ENCODE measurements at regions not wholly inside any gene's neighbourhood (a gene's known extent, or its start where the extent isn't known, plus 50 kb on each side); places are given as distances from the start of the nearest gene placed in this dataset.

DNA sequence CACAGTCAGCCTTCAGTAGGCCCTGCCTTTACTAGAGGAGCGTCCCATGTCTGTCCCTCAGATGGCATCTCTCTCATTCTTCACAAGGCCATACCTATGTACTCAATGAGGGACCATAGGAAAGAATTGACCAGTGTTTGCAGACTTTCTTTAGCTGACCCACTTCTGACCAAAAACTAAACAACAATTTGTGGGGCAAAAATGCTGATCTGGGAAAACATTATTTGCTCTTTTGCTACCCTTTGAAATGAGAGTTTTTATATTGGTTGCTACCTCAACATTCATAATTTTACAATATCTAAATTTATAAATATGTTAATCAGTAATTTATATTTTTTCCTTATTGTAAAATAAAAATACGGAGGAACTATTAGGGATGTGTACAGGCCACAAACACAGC lies 539.4 kb upstream of the GJE1 start:
- FAIRE-seq = no peak
- no peak for DNase-seq (ENCODE audit: insufficient read length, low spot score)

DNA sequence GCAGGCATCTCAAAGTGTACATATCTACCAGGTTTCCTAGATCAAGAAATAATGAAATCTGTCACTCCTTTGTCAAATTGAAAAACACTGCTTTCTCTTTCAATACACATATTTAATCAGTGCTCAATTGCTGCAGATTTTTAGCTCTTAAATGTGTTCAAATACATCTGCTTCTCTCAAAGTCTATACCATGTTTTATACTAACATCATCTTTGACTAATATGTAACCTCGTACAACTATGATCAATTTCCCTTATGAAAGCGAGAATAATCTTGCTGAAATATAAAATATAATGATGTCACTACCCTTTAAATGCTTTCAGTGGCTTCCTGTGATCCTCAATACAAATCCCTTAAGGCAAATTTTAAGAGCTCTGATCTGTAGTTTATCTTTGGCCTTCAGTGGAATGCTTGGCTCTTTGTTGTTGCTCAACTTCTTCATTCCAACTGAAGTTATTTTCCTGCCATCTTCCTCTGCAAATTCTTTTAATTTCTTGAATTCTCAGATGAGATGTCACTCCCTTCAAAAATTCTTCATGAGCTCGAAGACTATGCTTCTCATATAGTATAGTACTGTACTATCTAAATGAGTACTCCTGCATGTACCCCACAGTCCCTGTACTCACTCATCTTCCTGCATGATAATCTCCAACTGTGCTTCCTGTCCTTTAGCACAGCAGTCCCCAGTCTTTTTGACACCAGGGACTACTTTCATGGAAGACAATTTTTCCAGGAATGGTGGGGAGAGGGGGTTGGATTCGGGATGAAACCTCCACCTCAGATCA lies 545.1 kb upstream of the GJE1 start:
- FAIRE-seq = no peak
- DNase-seq (ENCODE audit: insufficient read length, low spot score) = no peak

DNA sequence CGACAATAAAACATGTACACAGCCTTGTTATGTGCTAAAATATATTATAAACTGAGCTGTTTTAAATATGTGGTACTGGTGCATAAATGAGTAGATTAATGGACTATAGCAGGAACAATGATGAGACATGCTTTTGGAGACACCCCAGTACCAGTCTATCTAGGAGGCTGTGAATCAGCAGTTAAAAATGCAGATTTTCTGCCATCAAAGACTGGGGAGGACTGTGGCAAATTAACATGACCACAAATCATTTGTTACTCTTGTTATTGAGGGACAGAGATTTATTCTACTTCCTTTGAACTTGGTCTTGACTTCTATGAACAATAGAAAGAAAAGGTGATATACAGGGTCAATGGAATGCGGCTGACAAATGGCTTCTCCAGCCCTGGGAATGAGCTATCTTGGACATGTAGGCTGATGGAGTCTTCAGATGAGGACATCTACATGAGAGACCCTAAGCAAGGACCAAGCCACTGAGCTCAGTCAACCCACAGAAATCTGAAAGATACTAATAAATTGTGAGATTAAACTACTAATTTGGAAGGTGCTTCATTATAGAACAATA lies 551.7 kb upstream of the GJE1 start:
- FAIRE-seq = no peak
- DNase-seq (ENCODE audit: insufficient read length, low spot score) = no peak

DNA sequence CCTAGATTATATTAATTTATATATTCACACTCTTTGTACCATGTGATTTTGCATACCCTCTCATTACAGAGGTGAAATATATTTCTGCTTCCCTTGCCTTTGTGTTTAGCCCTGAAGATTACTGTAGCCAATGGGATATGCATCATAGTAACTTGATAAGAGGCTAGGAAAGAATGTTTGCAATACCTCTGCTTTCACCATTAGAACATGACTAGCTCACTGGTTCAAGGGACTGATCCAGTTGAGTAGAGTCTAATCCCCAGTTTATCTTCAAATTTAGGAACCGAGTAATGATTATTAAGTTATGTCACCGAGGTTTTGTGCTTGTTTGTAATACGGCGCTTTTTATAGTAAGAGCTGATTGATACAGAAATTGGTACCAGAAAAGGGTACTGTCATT lies 552.6 kb upstream of the GJE1 start:
- no peak for FAIRE-seq

DNA sequence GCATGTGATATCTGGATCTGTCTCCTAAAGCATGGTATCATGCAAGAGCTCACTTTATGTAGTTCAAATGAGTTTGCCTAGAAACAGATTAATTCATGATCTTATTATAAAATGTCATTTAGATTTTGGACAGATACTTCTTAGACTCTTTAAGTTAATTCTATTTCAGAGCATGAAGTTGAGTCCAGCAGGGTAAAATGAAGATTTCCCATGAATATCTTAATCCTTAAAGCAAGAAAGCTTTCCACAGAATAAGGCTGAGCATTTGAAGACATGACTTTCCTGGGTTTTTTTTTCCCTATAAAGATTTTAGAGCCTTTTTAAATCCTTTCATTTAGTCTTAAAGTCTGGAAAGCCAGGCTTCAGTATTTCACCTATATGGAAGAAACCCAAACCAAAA lies 556.0 kb upstream of the GJE1 start:
- no peak for DNase-seq (ENCODE audit: insufficient read length, low spot score)
- FAIRE-seq = no peak

More for the DNA sequence above, 552.6 kb upstream of the GJE1 start:
- no peak for DNase-seq (ENCODE audit: insufficient read length, low spot score)

DNA sequence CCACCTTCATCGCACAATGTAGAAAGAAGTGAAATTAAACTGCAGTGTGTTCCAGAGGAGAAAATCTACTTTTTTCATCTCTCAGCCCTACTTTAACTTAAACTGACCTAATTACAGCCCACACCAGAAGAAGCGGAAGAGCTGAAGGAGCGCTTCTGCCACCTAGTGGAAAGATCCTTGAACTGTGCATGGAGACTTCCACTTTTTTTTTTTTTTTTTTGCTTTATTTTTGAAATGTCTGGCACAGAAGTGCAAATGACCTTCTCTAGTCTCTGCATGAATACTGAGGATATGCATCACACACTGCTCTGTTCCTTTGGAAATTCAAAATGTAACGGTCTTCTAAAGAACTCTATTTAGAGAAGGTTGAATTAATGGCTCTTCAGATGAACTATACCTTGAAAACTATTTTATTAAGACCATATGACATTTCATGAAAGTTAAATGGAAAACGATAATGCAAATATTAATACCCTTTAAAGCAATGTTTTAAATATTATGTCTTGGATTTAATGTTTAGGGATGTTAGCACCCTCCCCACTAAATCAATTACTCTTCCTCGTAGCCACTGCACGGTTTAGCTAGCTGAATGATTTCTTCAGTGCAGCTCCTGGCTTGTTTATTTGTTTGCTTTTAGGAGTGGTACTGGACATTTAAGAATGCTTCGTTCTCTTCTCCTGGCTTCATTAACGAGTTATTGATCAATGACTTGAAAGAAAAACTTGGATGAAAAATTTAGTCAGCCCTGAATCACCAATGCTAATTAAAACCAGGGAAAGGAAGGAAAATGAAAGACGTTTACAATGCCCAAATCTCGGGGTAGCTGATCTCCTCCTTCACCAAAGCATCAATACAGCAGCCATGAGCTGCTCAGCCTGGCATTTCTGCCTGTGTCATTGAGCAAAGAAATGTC lies 569.6 kb upstream of the GJE1 start:
- DNase-seq (ENCODE audit: insufficient read length, low spot score) = peak; percentile 17
- no peak for FAIRE-seq

DNA sequence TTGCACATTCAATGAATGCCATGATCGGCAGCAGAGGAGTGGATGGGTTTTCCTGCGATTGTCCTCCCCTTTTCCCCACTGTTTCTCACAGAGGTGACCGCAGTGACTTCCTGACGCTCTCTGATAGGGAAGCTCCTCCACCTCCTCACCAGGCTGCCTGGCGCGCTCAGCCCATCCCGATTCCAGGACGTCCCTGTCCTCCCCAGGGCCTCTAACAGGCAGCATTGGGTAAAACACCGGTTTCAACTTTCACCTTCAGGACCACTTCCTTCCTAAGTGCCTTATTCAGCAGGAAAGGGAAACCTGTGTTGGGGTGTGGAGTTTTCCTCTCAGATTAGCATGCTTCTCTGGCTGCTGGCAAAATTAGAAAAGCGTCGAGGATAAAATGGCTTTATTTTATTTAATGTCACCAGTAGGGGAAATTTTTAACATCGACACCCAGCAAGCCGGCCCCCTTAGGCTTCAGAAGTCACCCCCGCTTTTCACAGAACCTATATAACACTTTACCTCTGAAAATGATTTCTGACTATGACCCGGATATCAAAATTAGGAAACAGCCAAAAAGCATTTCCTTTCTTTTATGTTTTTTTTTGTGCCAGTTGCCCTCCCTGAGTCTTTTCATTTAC lies 570.4 kb upstream of the GJE1 start:
- DNase-seq (ENCODE audit: insufficient read length, low spot score) (no peak), FAIRE-seq (peak; percentile 76)

DNA sequence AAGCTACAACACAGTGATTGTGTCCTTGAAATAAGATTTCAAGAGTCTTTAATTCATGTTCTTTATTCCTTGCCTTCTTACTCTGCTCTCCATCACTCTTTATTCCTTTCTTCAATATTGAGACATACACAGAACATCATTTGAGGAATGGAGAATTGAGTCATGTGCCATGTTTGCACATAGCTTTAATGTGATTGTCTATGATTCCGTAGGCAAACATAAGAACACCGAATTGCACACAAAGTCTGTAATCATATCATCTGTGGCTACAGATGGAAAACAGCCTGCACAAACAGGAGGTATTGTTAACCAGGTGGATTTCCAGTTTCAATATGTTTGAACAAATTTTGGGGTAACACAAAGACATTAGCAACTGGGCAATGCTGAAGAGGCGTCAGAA lies 571.6 kb upstream of the GJE1 start:
- FAIRE-seq (no peak), DNase-seq (ENCODE audit: insufficient read length, low spot score) (no peak)

DNA sequence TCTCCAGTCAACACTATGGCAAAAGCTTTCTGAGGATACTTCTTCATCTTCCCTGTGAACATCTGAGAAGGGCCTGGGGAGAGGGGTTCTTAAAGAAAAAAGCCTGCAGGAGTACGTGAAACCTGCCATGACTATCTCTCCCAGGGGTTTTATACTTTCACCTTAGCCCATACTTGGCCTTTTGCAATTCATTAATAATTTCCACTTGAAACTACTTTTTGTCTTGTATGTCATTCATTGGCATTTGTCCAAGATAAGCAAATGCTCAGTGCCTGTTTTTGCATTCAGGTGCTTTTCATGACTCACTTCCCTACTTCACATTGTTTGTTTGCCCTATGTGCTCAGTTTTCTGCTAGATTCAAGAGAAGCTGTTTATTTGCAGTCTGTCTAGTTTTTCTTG lies 580.3 kb upstream of the GJE1 start:
- peak; percentile 84 for FAIRE-seq
- DNase-seq (ENCODE audit: insufficient read length, low spot score) = no peak

DNA sequence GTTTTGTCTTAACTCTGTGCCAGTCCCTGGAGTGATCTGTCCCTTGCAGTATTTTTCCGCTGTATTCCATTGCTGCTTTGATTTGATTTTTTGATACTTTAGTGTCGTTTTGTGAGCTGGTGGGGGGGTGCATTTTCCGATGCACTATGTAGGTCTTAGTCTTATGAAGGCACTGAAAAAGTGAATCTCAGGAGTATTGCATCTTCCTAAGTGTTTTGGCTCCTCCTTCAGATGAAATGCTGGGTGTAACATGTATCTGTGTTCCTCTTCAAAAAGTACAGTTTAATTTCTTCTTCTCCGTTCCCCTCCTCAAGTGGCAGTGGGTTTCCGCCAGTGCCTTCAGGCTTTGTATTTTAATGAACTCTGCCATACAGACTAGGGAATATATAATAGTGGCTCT lies 580.7 kb upstream of the GJE1 start:
- DNase-seq (ENCODE audit: insufficient read length, low spot score) = no peak
- FAIRE-seq = no peak

DNA sequence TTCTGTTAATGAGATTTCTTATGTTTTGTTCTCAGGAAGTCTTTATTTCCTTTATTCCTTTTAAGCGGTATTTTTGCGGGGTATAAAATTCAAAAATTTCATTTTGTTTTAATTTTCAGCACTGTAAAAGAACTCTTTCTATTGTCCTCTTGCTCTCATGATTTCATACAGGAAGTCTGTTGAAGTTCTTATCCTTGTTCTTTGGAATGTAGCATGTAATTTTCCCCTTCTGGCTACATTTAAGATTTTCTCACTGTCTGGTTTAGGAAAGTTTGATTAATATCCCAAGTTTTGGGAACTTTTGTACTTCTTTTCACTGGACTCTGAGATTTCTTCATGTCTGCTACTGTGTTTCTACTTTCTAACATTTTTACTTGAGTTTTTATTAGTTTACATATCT lies 581.4 kb upstream of the GJE1 start:
- no peak for FAIRE-seq
- no peak for DNase-seq (ENCODE audit: insufficient read length, low spot score)

DNA sequence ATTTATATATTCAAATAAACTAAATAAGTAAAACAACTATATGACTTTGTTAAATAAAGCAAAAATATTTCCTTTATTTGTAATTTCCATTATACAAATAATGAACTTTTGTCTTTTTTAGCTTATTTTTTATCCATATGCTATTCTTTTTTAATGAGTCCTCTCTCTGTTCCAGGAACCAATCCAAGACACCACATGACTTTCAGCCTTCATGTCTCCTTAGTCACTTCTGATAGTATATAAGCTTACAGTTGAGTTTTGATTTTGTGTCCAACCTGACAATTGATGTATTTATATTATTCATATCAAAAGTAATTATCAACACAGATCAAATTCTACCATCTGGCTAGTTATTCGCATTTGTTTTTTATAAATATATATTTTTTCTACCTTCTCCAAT lies 582.3 kb upstream of the GJE1 start:
- no peak for DNase-seq (ENCODE audit: insufficient read length, low spot score)
- no peak for FAIRE-seq

DNA sequence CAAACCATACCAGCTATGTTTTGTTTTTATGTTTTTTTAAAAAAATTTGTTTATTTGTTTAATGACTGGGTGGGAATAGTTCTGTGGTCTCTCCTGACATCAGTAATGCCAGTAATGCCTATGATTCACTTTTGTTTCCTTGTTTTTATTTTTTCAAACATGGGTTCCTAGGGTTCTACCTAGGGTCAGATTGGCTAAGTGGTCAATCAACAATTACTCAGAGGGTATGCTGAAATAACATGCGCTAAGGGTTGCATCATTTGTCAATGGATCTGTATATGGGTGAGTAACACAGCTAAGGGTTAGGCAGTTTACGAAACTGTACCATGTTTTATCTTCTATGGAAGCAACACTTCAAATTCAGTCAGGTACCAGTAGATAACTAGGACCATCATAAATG lies 583.8 kb upstream of the GJE1 start:
- DNase-seq (ENCODE audit: insufficient read length, low spot score) (no peak), FAIRE-seq (no peak)

DNA sequence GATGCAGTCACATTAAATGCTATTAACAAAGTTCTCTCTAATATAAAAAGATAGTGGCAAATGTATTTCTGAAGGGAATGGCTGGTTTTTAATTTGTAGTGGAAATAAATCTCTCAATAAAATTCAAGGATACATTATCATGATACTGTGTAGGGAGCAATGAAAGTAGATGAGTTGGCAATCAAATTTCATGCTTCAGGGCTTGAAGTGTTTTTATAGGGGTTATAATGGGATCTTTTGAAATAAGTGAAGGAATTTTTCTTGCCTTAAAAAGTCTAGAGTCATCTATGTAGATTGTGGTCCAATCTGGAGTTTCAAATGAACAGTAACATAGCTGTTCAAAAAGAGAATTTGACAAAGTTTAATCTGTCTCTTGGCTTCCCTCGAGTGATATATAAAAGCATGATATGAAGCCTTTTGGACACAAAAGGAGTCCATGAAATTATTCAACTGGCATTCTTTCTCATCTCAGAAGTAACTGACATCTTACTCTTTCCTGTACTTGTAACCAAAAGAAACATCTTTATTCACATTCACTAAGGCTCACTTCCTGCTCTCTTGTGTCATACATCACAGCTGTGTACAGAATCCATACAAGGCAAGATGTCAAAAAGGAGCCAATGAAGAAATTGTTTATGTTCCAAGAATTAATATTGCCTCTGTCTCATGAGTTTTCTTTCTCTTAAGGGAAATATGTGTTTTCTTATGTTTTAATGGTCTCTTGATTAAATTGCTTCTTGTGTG lies 591.0 kb upstream of the GJE1 start:
- no peak for FAIRE-seq
- DNase-seq (ENCODE audit: insufficient read length, low spot score) = no peak

DNA sequence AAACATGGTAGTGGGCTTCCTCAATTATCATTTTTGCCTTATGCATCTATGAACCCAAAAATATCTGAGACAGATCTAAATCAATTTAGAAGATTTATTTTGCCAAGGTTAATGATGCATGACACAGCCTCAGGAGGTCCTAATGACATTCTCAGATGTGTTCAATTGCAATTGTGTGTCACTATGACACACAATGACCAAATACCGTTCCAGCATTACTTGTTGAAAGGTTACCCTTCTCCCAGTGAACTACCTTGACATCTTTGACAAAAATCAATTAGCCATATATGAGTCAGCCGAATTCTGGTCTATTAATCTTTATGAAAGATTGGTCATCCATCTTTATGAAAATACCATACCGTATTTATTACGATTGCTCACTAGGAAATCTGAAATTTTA lies 592.5 kb upstream of the GJE1 start:
- no peak for DNase-seq (ENCODE audit: insufficient read length, low spot score)
- FAIRE-seq = no peak

DNA sequence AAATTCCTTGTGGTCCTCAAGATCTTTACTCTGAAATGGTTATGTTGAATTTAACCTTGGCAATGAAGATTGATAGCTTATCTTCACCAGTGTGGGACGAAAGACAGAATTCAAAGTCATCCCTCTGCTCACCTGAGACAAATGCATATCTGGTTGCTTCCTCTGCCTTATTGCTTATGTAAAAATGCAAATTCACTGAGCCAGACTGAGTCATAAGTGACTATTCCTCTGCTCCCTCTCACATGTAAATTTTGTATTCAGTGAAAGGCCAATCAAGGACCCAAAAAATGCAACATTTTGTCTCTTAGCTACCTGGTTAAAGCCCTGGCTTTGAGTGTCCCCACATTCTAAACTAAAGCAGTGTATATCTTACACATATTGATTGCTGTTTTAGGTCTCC lies 593.1 kb upstream of the GJE1 start:
- DNase-seq (ENCODE audit: insufficient read length, low spot score) (no peak), FAIRE-seq (no peak)

DNA sequence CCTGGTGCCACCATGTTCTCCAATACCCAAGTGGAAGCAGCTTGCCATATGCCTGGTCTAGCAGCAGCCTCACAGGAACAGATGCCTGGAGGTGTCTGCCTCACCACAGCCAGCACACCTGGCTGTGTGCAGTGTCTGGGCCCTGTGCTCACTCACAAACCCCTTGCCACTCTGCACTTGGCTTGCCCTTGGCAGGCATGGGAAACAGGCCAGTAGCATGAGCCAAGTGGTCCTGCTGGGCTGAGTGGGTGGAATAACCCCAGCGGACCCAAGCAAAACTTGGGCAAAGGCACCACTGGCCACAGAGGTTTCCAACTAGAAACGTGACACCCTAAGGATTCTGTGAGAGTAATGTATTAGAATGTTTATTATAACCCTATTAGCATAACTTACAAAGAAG lies 600.5 kb upstream of the GJE1 start:
- no peak for DNase-seq (ENCODE audit: insufficient read length, low spot score)

DNA sequence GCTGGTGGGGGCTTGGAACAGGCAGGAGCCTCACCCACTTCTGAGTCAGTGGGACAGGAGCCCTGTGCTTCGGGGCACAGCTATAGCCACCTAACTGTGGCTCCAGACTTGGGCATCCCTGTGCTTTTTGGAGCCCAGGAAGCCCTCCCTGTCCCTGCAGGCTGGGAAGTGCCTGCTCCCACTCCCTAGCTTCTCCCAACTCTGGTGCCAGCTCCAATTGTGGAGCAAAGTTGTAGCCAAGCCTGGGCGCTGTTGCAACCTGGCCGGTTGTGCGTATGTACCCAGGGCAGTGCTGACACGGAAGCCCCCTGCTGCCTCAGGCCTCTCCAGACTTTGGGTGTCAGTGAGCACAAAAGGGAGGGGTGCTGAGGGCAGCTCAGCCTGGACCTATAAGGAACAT lies 601.7 kb upstream of the GJE1 start:
- DNase-seq (ENCODE audit: insufficient read length, low spot score) = no peak
- no peak for FAIRE-seq

More for the DNA sequence above, 600.5 kb upstream of the GJE1 start:
- no peak for FAIRE-seq

DNA sequence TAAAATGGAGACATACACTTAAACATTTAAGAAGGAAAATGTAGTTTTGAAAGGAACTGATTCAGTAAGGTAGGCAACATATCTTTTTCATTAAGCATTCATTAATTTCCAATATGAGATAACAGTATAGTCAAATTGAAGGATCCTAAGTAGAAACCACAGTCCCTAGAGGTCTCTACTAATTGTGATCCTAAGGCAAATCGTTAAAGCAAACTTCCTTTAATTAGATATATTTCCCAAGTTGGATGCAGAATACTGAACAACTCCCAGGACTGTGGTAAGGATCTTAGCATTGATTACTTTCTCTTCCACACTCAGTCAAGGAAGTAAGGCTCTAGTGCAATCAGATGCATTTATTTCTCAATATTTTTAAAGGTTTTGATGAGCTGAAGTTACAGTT lies 604.1 kb upstream of the GJE1 start:
- FAIRE-seq = no peak
- no peak for DNase-seq (ENCODE audit: insufficient read length, low spot score)

DNA sequence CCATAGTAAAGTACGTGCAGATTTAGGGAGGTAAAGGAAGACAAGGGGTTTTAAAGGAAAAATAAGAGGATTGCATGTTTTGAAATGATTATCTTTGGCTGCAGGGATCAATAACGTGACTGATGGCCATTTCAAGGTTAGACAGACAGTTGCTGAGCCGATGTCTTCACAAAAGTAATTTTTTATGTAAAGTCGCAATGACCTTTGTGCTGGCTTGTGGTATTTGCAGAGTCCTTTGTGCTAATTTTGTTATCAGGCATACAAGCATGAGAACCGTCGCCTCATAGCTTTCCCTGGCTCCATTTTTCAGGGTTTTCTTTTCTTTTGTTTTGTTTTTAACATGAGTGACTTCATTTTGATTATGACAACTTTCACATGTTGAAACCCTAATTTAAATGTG lies 605.7 kb upstream of the GJE1 start:
- DNase-seq (ENCODE audit: insufficient read length, low spot score) (no peak), FAIRE-seq (no peak)

DNA sequence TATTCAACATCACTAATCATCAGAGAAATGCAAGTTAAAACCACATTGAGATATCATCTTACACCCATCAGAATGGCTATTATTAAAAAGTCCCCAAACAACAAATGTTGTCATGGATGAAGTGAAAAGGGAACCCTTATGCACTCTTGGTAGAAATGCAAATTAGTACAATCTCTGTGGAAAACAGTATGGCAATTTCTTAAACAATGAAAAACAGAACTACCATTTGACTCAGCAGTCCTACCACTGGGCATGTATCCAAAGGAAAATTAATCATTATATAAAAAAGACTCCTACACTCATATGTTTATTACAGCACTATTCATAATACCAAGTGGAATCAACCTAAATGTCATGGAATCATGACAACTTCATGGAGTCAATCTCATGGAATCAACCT lies 611.3 kb upstream of the GJE1 start:
- FAIRE-seq = no peak
- DNase-seq (ENCODE audit: insufficient read length, low spot score) = no peak
